ENCODE measurements at regions not wholly inside any gene's neighbourhood (a gene's known extent, or its start where the extent isn't known, plus 50 kb on each side); places are given as distances from the start of the nearest gene placed in this dataset.

DNA sequence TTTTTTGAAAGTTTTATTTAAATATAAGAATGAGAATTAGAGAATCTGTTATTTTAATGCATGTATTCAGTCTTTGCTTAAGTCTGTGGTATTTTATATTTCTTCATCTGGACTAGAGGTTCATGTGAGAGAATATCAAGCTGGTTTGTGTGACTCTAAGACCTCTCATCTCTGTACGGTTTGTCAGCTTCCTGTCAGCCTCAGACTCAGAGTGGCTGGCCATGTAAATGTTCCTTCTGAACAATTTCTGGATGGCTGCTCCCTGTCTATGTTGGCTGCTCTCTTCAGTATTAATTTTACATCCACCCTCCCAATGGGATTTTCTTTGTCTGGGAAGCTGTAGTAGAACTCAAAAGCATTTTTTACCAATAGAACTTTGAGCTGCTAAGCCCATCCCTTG lies 225.3 kb upstream of the THUMPD2 start:
- Histone ChIP-seq H3K36me3 (no peaks in the 10 kb centered on the region), H3K4me1 (no peaks in the 10 kb centered on the region), H3K9me3 (no peaks in the 10 kb centered on the region), H3K4me3 (no peak overlapping the region), H3K27me3 (no peaks in the 10 kb centered on the region), H3K27ac (no peak overlapping the region)
- 56 to 68% (median 62%) methylated on average over 1 of the region's 1 CpG for WGBS, 5 donors
- intact Hi-C loops (cut with DNase I; ENCODE audit: low total_unique reads) = no loop called here
- TF ChIP-seq POLR2AphosphoS5 (IDR thresholded peaks at IDR 0.05) (no peak), POLR2A (IDR thresholded peaks at IDR 0.05) (no peak), EP300 (IDR thresholded peaks at IDR 0.05) (no peak)
- TF ChIP-seq, protein P1, sequence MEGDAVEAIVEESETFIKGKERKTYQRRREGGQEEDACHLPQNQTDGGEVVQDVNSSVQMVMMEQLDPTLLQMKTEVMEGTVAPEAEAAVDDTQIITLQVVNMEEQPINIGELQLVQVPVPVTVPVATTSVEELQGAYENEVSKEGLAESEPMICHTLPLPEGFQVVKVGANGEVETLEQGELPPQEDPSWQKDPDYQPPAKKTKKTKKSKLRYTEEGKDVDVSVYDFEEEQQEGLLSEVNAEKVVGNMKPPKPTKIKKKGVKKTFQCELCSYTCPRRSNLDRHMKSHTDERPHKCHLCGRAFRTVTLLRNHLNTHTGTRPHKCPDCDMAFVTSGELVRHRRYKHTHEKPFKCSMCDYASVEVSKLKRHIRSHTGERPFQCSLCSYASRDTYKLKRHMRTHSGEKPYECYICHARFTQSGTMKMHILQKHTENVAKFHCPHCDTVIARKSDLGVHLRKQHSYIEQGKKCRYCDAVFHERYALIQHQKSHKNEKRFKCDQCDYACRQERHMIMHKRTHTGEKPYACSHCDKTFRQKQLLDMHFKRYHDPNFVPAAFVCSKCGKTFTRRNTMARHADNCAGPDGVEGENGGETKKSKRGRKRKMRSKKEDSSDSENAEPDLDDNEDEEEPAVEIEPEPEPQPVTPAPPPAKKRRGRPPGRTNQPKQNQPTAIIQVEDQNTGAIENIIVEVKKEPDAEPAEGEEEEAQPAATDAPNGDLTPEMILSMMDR (IDR thresholded peaks at IDR 0.05) = no peak
- DNase-seq = peak in 1 of 2 donors; percentile 15

DNA sequence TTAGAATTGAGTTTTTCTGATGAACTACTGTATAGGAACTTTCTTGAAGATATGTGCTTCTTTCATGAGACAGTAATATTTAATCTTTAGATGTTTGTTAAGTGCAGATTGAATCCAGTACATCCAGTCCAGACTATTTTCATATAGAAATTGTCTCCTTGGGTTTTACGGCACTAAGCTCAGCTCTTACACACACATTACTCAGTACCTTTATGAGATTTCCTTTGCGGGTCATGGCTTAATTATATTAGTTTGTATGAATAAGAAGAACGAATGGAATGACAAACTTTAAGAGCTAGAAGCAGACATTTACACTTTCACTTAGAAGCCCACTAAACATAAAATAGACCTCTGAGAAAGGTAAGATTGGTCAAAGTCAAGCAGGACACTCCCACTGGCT lies 223.3 kb upstream of the THUMPD2 start:
- intact Hi-C loops (cut with DNase I; ENCODE audit: low total_unique reads) = no loop called here
- no peak overlapping the region for H3K27ac ChIP-seq

DNA sequence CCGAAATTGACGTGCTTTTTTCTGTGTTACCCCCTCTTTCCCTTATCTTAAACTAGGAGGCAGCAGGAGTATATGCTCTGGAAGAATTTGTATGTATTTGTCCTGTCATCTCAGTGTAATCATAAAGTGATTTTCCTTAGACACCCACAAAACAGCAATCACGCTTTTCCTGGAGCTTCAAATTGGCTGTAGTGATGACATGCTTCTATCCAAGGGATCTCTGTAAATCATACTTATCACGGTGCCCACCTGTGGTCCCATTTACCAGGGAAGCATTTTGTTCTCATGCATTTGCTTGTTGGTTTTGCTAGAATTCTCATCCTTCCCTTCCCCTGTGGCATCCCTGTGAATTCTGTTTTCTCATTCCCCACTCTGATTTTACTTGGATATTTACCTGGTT lies 220.8 kb upstream of the THUMPD2 start:
- H3K27me3 ChIP-seq = no peaks in the 10 kb centered on the region
- intact Hi-C loops (cut with DNase I; ENCODE audit: low total_unique reads) = no loop called here
- WGBS, 5 donors = 87 to 92% (median 91%) methylated on average over 4 of the region's 4 CpGs
- no peaks in the 10 kb centered on the region for H3K4me1 ChIP-seq
- TF ChIP-seq, protein P1 (IDR thresholded peaks at IDR 0.05) = no peak
- TF ChIP-seq EP300 (IDR thresholded peaks at IDR 0.05) (no peak), POLR2AphosphoS5 (IDR thresholded peaks at IDR 0.05) (no peak), POLR2A (IDR thresholded peaks at IDR 0.05) (no peak)
- no peaks in the 10 kb centered on the region for H3K9me3 ChIP-seq
- H3K27ac ChIP-seq = no peak overlapping the region
- H3K36me3 ChIP-seq = no peaks in the 10 kb centered on the region
- H3K4me3 ChIP-seq = no peak overlapping the region
- no peak for DNase-seq

More for the DNA sequence above, 223.3 kb upstream of the THUMPD2 start:
- Histone ChIP-seq H3K9me3 (no peaks in the 10 kb centered on the region), H3K4me1 (no peaks in the 10 kb centered on the region), H3K27me3 (no peaks in the 10 kb centered on the region), H3K36me3 (no peaks in the 10 kb centered on the region), H3K4me3 (no peak overlapping the region)
- no peak for DNase-seq
- TF ChIP-seq EP300 (IDR thresholded peaks at IDR 0.05) (no peak), POLR2A (IDR thresholded peaks at IDR 0.05) (no peak), POLR2AphosphoS5 (IDR thresholded peaks at IDR 0.05) (no peak)
- TF ChIP-seq, protein P1 (IDR thresholded peaks at IDR 0.05) = no peak
- WGBS, 5 donors = 89 to 94% (median 91%) methylated on average over 3 of the region's 3 CpGs

DNA sequence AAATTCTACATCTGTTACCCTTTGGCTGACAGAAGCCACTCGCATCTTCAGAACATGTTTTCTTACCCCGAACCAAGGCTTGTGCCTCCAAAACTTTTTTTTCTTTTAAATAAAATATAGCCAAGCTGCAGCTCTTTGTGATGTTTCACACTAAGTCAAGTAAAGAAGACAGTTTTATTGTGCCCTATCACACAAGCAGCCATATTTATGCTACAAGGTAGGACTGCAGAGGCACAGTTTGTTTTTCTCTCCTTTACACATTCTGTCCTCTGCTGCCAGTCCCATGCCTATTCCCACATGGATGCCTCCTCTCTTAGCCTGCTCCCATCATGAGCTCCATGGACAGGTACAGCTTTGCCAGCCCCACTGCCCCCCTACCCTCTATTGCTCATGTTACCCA lies 219.6 kb upstream of the THUMPD2 start:
- no peak overlapping the region for H3K27ac ChIP-seq
- no peak overlapping the region for H3K4me3 ChIP-seq
- no peaks in the 10 kb centered on the region for H3K36me3 ChIP-seq
- H3K9me3 ChIP-seq = no peaks in the 10 kb centered on the region
- DNase-seq = no peak
- H3K27me3 ChIP-seq = no peaks in the 10 kb centered on the region
- 88 to 97% (median 92%) methylated on average over 2 of the region's 2 CpGs for WGBS, 5 donors
- H3K4me1 ChIP-seq = no peaks in the 10 kb centered on the region
- no peak for TF ChIP-seq POLR2AphosphoS5 (IDR thresholded peaks at IDR 0.05)
- no peak for TF ChIP-seq POLR2A (IDR thresholded peaks at IDR 0.05)
- TF ChIP-seq EP300 (IDR thresholded peaks at IDR 0.05) = no peak
- TF ChIP-seq, protein P1 (IDR thresholded peaks at IDR 0.05) = no peak
- intact Hi-C loops (cut with DNase I; ENCODE audit: low total_unique reads) = no loop called here

Measured in stomach (tissue), 8 donors.